Muscle of leg (tissue), 3 donors: ENCODE measurements at regions not wholly inside any gene's neighbourhood (a gene's known extent, or its start where the extent isn't known, plus 50 kb on each side); places are given as distances from the start of the nearest gene placed in this dataset.

Source experiments
- DNase-seq: peaks from one replicate; pipeline ENCODE4 v3.0.0; 2013
- H3K27ac ChIP-seq: one replicate; pipeline ENCODE4 v1.5.1; 2013; ENCODE audit warnings: mild to moderate bottlenecking, low read length, control low read depth
- H3K27me3 ChIP-seq: one replicate; pipeline ENCODE4 v1.6.1; 2013; ENCODE audit warnings: low read length; ENCODE audit not compliant: control insufficient read depth, insufficient read depth
- H3K36me3 ChIP-seq: one replicate; pipeline ENCODE4 v1.6.1; 2013; ENCODE audit warnings: low read length; ENCODE audit not compliant: control insufficient read depth, insufficient read depth
- H3K4me1 ChIP-seq: one replicate; pipeline ENCODE4 v1.6.1; 2013; ENCODE audit warnings: low read length; ENCODE audit not compliant: control insufficient read depth, insufficient read depth
- H3K4me3 ChIP-seq: one replicate; pipeline ENCODE4 v1.5.1; 2013; ENCODE audit warnings: low read length, control low read depth
- H3K9me3 ChIP-seq: replicated peaks from 2 replicates; pipeline ENCODE4 v1.6.1; 2013; ENCODE audit warnings: low read depth, low read length; ENCODE audit not compliant: control insufficient read depth
- WGBS: methylation state at CpG from one replicate; pipeline ENCODE4 v1.1.5; 2013; ENCODE audit warnings: missing lambda C conversion rate; ENCODE audit not compliant: insufficient coverage; 5-methylcytosine and 5-hydroxymethylcytosine counted together

- Histone ChIP-seq H3K9me3 (no peaks in the 10 kb centered on the region), H3K36me3 (no peaks in the 10 kb centered on the region), H3K27ac (no peak overlapping the region), H3K27me3 (no peaks in the 10 kb centered on the region), H3K4me3 (no peak overlapping the region), H3K4me1 (no peaks in the 10 kb centered on the region)
- DNase-seq, result no peak
- WGBS, result 71% methylated on average over 1 of the region's 3 CpGs
Measured at GRCh38 chr15:31802761-31803160, 227.6 kb upstream of the CHRNA7 start.

GRCh38 chr15:31803388-31803884 is 226.9 kb upstream of the CHRNA7 start:
- no peak for DNase-seq
- no peaks in the 10 kb centered on the region for H3K36me3 ChIP-seq
- H3K9me3 ChIP-seq, result no peaks in the 10 kb centered on the region
- 64% methylated on average over 3 of the region's 3 CpGs for WGBS
- no peaks in the 10 kb centered on the region for H3K4me1 ChIP-seq
- H3K27me3 ChIP-seq, result no peaks in the 10 kb centered on the region
- no peak overlapping the region for H3K4me3 ChIP-seq
- no peak overlapping the region for H3K27ac ChIP-seq

- no peaks in the 10 kb centered on the region for H3K9me3 ChIP-seq
- no peaks in the 10 kb centered on the region for H3K4me1 ChIP-seq
- H3K27ac ChIP-seq, result no peak overlapping the region
- 33% methylated on average over 1 of the region's 5 CpGs for WGBS
- no peak overlapping the region for H3K4me3 ChIP-seq
- no peak for DNase-seq
- no peaks in the 10 kb centered on the region for H3K36me3 ChIP-seq
- H3K27me3 ChIP-seq, result no peaks in the 10 kb centered on the region
Measured at GRCh38 chr15:31805090-31805662, 225.1 kb upstream of the CHRNA7 start.

GRCh38 chr15:31806106-31806505 is 224.2 kb upstream of the CHRNA7 start:
- Histone ChIP-seq H3K27ac (no peak overlapping the region), H3K9me3 (no peaks in the 10 kb centered on the region), H3K36me3 (no peaks in the 10 kb centered on the region), H3K4me1 (no peaks in the 10 kb centered on the region), H3K27me3 (no peaks in the 10 kb centered on the region), H3K4me3 (no peak overlapping the region)
- DNase-seq, result peak; percentile 30

GRCh38 chr15:31811641-31812040 is 218.7 kb upstream of the CHRNA7 start:
- WGBS, result 100% methylated on average over 5 of the region's 10 CpGs
- H3K27me3 ChIP-seq, result no peaks in the 10 kb centered on the region
- no peaks in the 10 kb centered on the region for H3K36me3 ChIP-seq
- H3K9me3 ChIP-seq, result no peaks in the 10 kb centered on the region
- no peak for DNase-seq
- H3K4me3 ChIP-seq, result no peak overlapping the region
- H3K27ac ChIP-seq, result no peak overlapping the region
- no peaks in the 10 kb centered on the region for H3K4me1 ChIP-seq

- DNase-seq, result no peak
- 72% methylated on average over 5 of the region's 5 CpGs for WGBS
- Histone ChIP-seq H3K27me3 (no peaks in the 10 kb centered on the region), H3K4me1 (no peaks in the 10 kb centered on the region), H3K9me3 (no peaks in the 10 kb centered on the region), H3K27ac (no peak overlapping the region), H3K36me3 (no peaks in the 10 kb centered on the region), H3K4me3 (no peak overlapping the region)
Measured at GRCh38 chr15:31814082-31814481, 216.2 kb upstream of the CHRNA7 start.

GRCh38 chr15:31815411-31816155 is 214.7 kb upstream of the CHRNA7 start:
- H3K4me1 ChIP-seq, result no peaks in the 10 kb centered on the region
- no peak for DNase-seq
- H3K4me3 ChIP-seq, result no peak overlapping the region
- H3K27me3 ChIP-seq, result no peaks in the 10 kb centered on the region
- no peak overlapping the region for H3K27ac ChIP-seq
- no peaks in the 10 kb centered on the region for H3K9me3 ChIP-seq
- no peaks in the 10 kb centered on the region for H3K36me3 ChIP-seq
- WGBS, result 76% methylated on average over 6 of the region's 15 CpGs

- 100% methylated on average over 1 of the region's 2 CpGs for WGBS
- Histone ChIP-seq H3K36me3 (no peaks in the 10 kb centered on the region), H3K9me3 (no peaks in the 10 kb centered on the region), H3K4me1 (no peaks in the 10 kb centered on the region), H3K27ac (no peak overlapping the region), H3K27me3 (no peaks in the 10 kb centered on the region), H3K4me3 (no peak overlapping the region)
- no peak for DNase-seq
Measured at GRCh38 chr15:31822463-31822862, 207.9 kb upstream of the CHRNA7 start.

GRCh38 chr15:31824024-31824423 is 206.3 kb upstream of the CHRNA7 start:
- H3K27ac ChIP-seq, result no peak overlapping the region
- WGBS, result 95% methylated on average over 2 of the region's 5 CpGs
- H3K4me3 ChIP-seq, result no peak overlapping the region
- no peaks in the 10 kb centered on the region for H3K9me3 ChIP-seq
- no peak for DNase-seq
- no peaks in the 10 kb centered on the region for H3K4me1 ChIP-seq
- H3K36me3 ChIP-seq, result no peaks in the 10 kb centered on the region
- H3K27me3 ChIP-seq, result no peaks in the 10 kb centered on the region

- 92% methylated on average over 2 of the region's 3 CpGs for WGBS
- Histone ChIP-seq H3K4me3 (no peak overlapping the region), H3K36me3 (no peaks in the 10 kb centered on the region), H3K4me1 (no peaks in the 10 kb centered on the region), H3K27me3 (no peaks in the 10 kb centered on the region), H3K9me3 (no peaks in the 10 kb centered on the region), H3K27ac (no peak overlapping the region)
- DNase-seq, result no peak
Measured at GRCh38 chr15:31828594-31828993, 201.7 kb upstream of the CHRNA7 start.
